WERI-Rb-1 (cell line): ENCODE measurements at regions not wholly inside any gene's neighbourhood (a gene's known extent, or its start where the extent isn't known, plus 50 kb on each side); places are given as distances from the start of the nearest gene placed in this dataset.

Experiments used
- DNase-seq: peaks from one replicate; pipeline ENCODE4 v3.0.0-alpha.2; 2020
- H3K27ac ChIP-seq: fragments of 250-450 bp; sonication (Bioruptor Pico); 2 replicates; pipeline ENCODE4 v1.5.1; 2020; ENCODE audit warnings: mild to moderate bottlenecking, moderate library complexity
- H3K27me3 ChIP-seq: fragments of 250-450 bp; sonication (Bioruptor Pico); 2 replicates; pipeline ENCODE4 v1.5.1; 2021; ENCODE audit warnings: mild to moderate bottlenecking, low read depth, moderate library complexity; ENCODE audit not compliant: insufficient read depth, severe bottlenecking
- H3K36me3 ChIP-seq: fragments of 250-450 bp; sonication (Bioruptor Pico); 2 replicates; pipeline ENCODE4 v1.5.1; 2020; ENCODE audit warnings: mild to moderate bottlenecking, moderate library complexity
- H3K4me3 ChIP-seq: 2 replicates; pipeline ENCODE4 v1.5.1; 2011; ENCODE audit warnings: low read depth, mild to moderate bottlenecking, control low read depth, low read length
- H3K9me3 ChIP-seq: fragments of 250-450 bp; sonication (Bioruptor Pico); 2 replicates; pipeline ENCODE4 v1.5.1; 2021; ENCODE audit warnings: mild to moderate bottlenecking, moderate library complexity; ENCODE audit not compliant: severe bottlenecking
- TF ChIP-seq, protein P1 (sequence below): IDR thresholded peaks from 2 replicates; pipeline ENCODE4 v1.5.1; 2011; ENCODE audit warnings: low read depth, mild to moderate bottlenecking, control low read depth, inconsistent platforms, low read length

DNA sequence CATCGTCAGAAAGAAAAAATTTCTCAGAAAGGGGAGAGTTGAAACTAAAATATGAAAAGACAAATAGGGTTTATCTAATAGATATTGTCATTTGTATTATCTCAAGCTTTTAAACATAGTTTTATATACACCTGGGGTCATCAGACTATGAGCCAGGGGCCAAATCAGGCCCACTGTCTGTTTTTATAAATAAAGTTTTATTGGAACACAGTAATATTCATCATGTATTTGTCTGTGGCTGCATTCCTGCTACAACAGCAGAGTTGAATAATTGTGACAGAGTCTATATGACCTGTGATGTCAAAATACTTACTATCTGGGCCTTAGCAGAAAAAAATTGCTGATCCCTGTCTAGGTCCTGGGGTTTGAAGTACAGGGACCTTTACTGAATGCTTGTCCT is 120.5 kb upstream of the RUNX1 start:
- Histone ChIP-seq H3K9me3 (peaks cover 4% of the 10 kb centered on the region), H3K27ac (no peak overlapping the region), H3K4me3 (no peak overlapping the region), H3K36me3 (no peaks in the 10 kb centered on the region), H3K27me3 (peaks cover 54% of the 10 kb centered on the region)
- TF ChIP-seq, protein P1, sequence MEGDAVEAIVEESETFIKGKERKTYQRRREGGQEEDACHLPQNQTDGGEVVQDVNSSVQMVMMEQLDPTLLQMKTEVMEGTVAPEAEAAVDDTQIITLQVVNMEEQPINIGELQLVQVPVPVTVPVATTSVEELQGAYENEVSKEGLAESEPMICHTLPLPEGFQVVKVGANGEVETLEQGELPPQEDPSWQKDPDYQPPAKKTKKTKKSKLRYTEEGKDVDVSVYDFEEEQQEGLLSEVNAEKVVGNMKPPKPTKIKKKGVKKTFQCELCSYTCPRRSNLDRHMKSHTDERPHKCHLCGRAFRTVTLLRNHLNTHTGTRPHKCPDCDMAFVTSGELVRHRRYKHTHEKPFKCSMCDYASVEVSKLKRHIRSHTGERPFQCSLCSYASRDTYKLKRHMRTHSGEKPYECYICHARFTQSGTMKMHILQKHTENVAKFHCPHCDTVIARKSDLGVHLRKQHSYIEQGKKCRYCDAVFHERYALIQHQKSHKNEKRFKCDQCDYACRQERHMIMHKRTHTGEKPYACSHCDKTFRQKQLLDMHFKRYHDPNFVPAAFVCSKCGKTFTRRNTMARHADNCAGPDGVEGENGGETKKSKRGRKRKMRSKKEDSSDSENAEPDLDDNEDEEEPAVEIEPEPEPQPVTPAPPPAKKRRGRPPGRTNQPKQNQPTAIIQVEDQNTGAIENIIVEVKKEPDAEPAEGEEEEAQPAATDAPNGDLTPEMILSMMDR, result no peak
- DNase-seq, result no peak

DNA sequence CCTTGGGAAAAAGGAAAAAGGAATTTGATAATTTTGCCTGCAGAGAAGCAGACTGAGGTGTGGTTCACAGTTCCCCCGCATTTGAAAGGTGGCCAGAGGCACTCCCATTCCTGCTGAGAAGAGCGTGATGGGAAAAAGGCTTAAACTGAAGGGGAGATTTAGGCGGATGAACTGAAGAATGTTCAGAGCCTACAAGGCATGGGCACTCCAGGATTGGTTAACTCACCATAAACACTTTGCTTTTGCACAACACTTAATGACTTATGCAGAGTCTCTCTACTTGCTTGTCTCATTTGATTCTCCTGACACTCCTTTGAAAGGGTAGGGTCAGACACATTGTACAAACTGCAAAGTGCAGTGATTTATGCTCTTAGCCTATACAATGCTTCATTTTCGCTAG is 119.6 kb upstream of the RUNX1 start:
- DNase-seq, result no peak

GRCh38 chr21:35164971-35165483 is 115.9 kb upstream of the RUNX1 start:
- DNase-seq, result no peak
- TF ChIP-seq, protein P1, result no peak
- Histone ChIP-seq H3K27me3 (peaks cover 63% of the 10 kb centered on the region), H3K36me3 (no peaks in the 10 kb centered on the region), H3K27ac (no peak overlapping the region), H3K4me3 (no peak overlapping the region), H3K9me3 (peaks cover 4% of the 10 kb centered on the region)

More for the DNA sequence above, 119.6 kb upstream of the RUNX1 start:
- H3K27ac ChIP-seq, result no peak overlapping the region
- peaks cover 4% of the 10 kb centered on the region for H3K9me3 ChIP-seq
- H3K27me3 ChIP-seq, result peaks cover 52% of the 10 kb centered on the region
- no peaks in the 10 kb centered on the region for H3K36me3 ChIP-seq
- H3K4me3 ChIP-seq, result no peak overlapping the region
- TF ChIP-seq, protein P1, result no peak

DNA sequence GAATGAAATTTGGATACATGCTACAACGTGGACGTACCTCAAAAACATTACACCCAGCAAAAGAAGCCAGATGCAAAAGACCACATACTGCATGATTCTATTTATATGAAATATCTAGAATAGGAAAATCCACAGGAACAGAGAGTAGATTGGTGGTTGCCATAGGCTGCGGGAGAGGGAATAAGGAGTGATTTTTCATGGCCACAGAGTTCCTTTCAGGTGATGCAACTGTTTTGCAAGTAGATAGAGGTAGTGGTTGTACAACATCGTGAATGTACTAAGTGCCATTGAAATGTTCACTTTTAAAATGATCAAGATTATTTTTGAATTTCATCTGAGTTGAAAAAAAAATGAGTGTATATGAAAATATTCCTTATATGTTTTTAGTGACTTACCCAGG is 115.3 kb upstream of the RUNX1 start:
- H3K4me3 ChIP-seq, result no peak overlapping the region
- no peaks in the 10 kb centered on the region for H3K36me3 ChIP-seq
- TF ChIP-seq, protein P1, result no peak
- DNase-seq, result no peak
- peaks cover 65% of the 10 kb centered on the region for H3K27me3 ChIP-seq
- H3K9me3 ChIP-seq, result peaks cover 4% of the 10 kb centered on the region
- no peak overlapping the region for H3K27ac ChIP-seq

GRCh38 chr21:35163411-35163810 is 114.3 kb upstream of the RUNX1 start:
- TF ChIP-seq, protein P1, result no peak
- Histone ChIP-seq H3K36me3 (no peaks in the 10 kb centered on the region), H3K9me3 (peaks cover 4% of the 10 kb centered on the region), H3K27me3 (peaks cover 65% of the 10 kb centered on the region), H3K27ac (no peak overlapping the region), H3K4me3 (no peak overlapping the region)
- DNase-seq, result no peak

DNA sequence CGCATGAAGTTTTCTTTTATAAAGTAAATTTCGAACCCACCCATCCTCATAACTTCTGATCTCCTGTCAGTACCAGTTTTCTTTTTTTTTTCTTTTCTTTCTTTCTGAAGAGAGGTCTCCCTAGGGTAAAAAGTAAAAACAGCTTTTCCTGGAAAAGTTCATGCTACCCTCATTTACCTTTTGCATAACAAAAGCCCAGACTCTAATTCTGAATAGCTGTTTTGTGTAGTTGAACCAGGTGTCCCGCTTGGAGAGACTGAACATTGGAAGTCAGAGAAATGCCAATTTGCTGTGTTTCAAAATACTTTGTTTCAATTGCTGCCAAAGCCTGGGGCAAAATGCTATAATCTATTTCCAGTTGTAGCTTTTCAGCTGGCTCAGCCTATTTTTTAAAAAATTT is 113.7 kb upstream of the RUNX1 start:
- Histone ChIP-seq H3K9me3 (peaks cover 4% of the 10 kb centered on the region), H3K27ac (no peak overlapping the region), H3K36me3 (no peaks in the 10 kb centered on the region), H3K27me3 (peaks cover 62% of the 10 kb centered on the region), H3K4me3 (no peak overlapping the region)
- TF ChIP-seq, protein P1, result no peak
- no peak for DNase-seq
